ENCODE measurements at regions not wholly inside any gene's neighbourhood (a gene's known extent, or its start where the extent isn't known, plus 50 kb on each side); places are given as distances from the start of the nearest gene placed in this dataset.

DNA sequence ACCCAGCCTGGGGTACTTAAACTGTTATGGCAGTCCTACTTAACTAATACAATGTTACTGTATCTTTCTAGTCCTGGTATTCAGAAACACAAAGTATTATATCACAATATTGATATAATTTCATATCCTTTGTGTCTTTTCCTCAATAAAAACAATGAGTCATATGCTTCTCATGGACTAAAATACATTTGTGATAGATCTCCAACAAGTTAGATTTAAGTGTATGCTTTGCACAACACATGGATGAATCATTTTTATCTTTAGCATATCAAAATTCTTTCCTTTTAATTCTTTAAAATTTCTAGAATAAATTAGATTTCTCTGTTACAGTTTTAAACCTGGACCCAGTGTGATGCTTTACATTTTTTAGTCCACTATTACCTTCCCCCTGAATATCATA is 1357.8 kb upstream of the ATXN8OS start:
- DNase-seq (ENCODE audit: low spot score in 2 of 2), result no peak
- no peak overlapping the region for H3K4me3 ChIP-seq (ENCODE audit: low read depth, poor library complexity, severe bottlenecking)
- no peak for TF ChIP-seq POLR2A (IDR thresholded peaks at IDR 0.05)
- TF ChIP-seq, protein P1, sequence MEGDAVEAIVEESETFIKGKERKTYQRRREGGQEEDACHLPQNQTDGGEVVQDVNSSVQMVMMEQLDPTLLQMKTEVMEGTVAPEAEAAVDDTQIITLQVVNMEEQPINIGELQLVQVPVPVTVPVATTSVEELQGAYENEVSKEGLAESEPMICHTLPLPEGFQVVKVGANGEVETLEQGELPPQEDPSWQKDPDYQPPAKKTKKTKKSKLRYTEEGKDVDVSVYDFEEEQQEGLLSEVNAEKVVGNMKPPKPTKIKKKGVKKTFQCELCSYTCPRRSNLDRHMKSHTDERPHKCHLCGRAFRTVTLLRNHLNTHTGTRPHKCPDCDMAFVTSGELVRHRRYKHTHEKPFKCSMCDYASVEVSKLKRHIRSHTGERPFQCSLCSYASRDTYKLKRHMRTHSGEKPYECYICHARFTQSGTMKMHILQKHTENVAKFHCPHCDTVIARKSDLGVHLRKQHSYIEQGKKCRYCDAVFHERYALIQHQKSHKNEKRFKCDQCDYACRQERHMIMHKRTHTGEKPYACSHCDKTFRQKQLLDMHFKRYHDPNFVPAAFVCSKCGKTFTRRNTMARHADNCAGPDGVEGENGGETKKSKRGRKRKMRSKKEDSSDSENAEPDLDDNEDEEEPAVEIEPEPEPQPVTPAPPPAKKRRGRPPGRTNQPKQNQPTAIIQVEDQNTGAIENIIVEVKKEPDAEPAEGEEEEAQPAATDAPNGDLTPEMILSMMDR (IDR thresholded peaks at IDR 0.05), result no peak
- intact Hi-C loops (cut with DNase I; ENCODE audit: low total_unique reads), result no loop called here

GRCh38 chr13:68748038-68748437 is 1359.6 kb upstream of the ATXN8OS start:
- WGBS, 2 donors, result 85 to 88% methylated on average over 5 of the region's 5 CpGs
- intact Hi-C loops (cut with DNase I; ENCODE audit: low total_unique reads), result no loop called here
- H3K4me3 ChIP-seq (ENCODE audit: low read depth, poor library complexity, severe bottlenecking), result no peak overlapping the region
- no peak for DNase-seq (ENCODE audit: low spot score in 2 of 2)
- TF ChIP-seq, protein P1 (IDR thresholded peaks at IDR 0.05), result no peak
- no peak for TF ChIP-seq POLR2A (IDR thresholded peaks at IDR 0.05)

- 86% methylated on average over 1 of the region's 1 CpG for WGBS, 2 donors
- H3K4me3 ChIP-seq (ENCODE audit: low read depth, poor library complexity, severe bottlenecking), result no peak overlapping the region
- DNase-seq (ENCODE audit: low spot score in 2 of 2), result no peak
- no peak for TF ChIP-seq POLR2A (IDR thresholded peaks at IDR 0.05)
- TF ChIP-seq, protein P1 (IDR thresholded peaks at IDR 0.05), result no peak
- intact Hi-C loops (cut with DNase I; ENCODE audit: low total_unique reads), result no loop called here
Observed at GRCh38 chr13:68745502-68745901, 1362.1 kb upstream of the ATXN8OS start.

DNA sequence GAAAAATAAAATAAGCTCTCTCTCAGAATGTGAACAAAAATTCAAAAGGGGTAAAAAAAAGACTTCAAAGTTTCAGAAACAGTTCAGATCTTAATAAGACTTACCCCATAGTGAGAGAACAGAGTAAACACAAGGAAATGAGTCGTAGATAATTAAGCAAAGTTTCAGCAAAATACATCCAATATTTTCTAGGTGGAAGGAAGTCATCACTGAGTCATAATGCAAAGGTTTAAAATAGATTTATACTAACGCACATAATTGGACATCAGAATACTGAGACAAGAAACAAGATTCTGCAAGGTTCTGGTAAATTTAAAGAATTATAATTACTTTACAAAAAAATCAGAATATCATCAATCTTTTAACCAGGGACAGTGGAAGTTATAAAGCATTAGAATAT is 1370.7 kb upstream of the ATXN8OS start:
- intact Hi-C loops (cut with DNase I; ENCODE audit: low total_unique reads), result no loop called here
- DNase-seq (ENCODE audit: low spot score in 2 of 2), result no peak
- H3K4me3 ChIP-seq (ENCODE audit: low read depth, poor library complexity, severe bottlenecking), result no peak overlapping the region
- WGBS, 2 donors, result 41 to 44% methylated on average over 2 of the region's 2 CpGs
- no peak for TF ChIP-seq POLR2A (IDR thresholded peaks at IDR 0.05)
- TF ChIP-seq, protein P1 (IDR thresholded peaks at IDR 0.05), result no peak

DNA sequence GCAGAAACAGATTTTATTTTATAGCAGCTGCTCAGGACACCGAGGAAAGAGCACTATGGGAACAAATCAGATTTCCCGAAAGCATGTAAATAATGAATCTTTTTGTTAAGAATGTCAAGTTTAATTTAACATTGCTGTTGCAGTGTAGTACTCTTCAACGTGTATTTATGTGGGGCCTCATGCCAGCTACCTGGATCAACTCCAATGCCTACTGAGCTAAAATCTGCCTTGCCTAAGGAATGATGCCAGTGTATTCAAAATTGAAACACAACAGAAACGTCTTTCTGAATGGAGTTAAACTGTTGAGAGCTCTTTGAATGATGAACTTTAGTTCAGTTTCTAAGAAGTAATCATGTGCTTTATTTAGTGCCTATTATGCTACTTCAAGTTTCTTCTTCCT is 1379.8 kb upstream of the ATXN8OS start:
- no peak overlapping the region for H3K4me3 ChIP-seq (ENCODE audit: low read depth, poor library complexity, severe bottlenecking)
- intact Hi-C loops (cut with DNase I; ENCODE audit: low total_unique reads), result no loop called here
- TF ChIP-seq POLR2A (IDR thresholded peaks at IDR 0.05), result no peak
- TF ChIP-seq, protein P1 (IDR thresholded peaks at IDR 0.05), result no peak
- DNase-seq (ENCODE audit: low spot score in 2 of 2), result no peak
- WGBS, 2 donors, result 47 to 54% methylated on average over 4 of the region's 4 CpGs

GRCh38 chr13:68727165-68727564 is 1380.5 kb upstream of the ATXN8OS start:
- H3K4me3 ChIP-seq (ENCODE audit: low read depth, poor library complexity, severe bottlenecking), result no peak overlapping the region
- intact Hi-C loops (cut with DNase I; ENCODE audit: low total_unique reads), result no loop called here
- TF ChIP-seq, protein P1 (IDR thresholded peaks at IDR 0.05), result no peak
- TF ChIP-seq POLR2A (IDR thresholded peaks at IDR 0.05), result no peak
- 96 to 97% methylated on average over 1 of the region's 1 CpG for WGBS, 2 donors
- no peak for DNase-seq (ENCODE audit: low spot score in 2 of 2)

Data from lower leg skin (tissue), 4 donors.